DND-41 (cell line): ENCODE measurements at regions not wholly inside any gene's neighbourhood (a gene's known extent, or its start where the extent isn't known, plus 50 kb on each side); places are given as distances from the start of the nearest gene placed in this dataset.

Experiments
- ATAC-seq: fragments of 200-7000 bp; cut with Tn5 transposase; 3 replicates; pipeline ENCODE4 v1.9.1; 2021; ENCODE audit warnings: low read depth; ENCODE audit not compliant: insufficient read depth
- DNase-seq: peaks from one replicate; pipeline ENCODE4 v3.0.0-alpha.2; 2020
- H2AFZ ChIP-seq: 2 replicates; pipeline ENCODE4 v1.6.0; 2012; ENCODE audit warnings: low read depth, low read length
- H3K27ac ChIP-seq: 2 replicates; pipeline ENCODE4 v1.5.1; 2012; ENCODE audit warnings: low read length, inconsistent platforms
- H3K27me3 ChIP-seq: fragments of 200-600 bp; sonication (generic); 2 replicates; pipeline ENCODE4 v1.6.0; 2012; ENCODE audit warnings: low read length, mild to moderate bottlenecking, inconsistent platforms; ENCODE audit not compliant: insufficient read depth, poor library complexity
- H3K36me3 ChIP-seq: 2 replicates; pipeline ENCODE4 v1.5.1; 2012; ENCODE audit warnings: low read length, inconsistent platforms; ENCODE audit not compliant: insufficient read depth
- H3K4me1 ChIP-seq: 2 replicates; pipeline ENCODE4 v1.5.1; 2012; ENCODE audit warnings: mild to moderate bottlenecking, low read length; ENCODE audit not compliant: insufficient read depth
- H3K4me2 ChIP-seq: 2 replicates; pipeline ENCODE4 v1.6.0; 2012; ENCODE audit warnings: mild to moderate bottlenecking, moderate library complexity, low read length, inconsistent platforms; ENCODE audit not compliant: insufficient read depth
- H3K4me3 ChIP-seq, 2 experiments: fragments of 200-600 bp in 1 of 2; shearing (Covaris generic) in 1 of 2; 2 replicates each; pipeline ENCODE4 v1.5.1; 2012 to 2016; ENCODE audit warnings: inconsistent platforms in 2 of 2, low read length in 2 of 2, mild to moderate bottlenecking in 2 of 2, low read depth in 1 of 2, moderate library complexity in 1 of 2
- H3K79me2 ChIP-seq: 2 replicates; pipeline ENCODE4 v1.6.0; 2012; ENCODE audit warnings: low read length, inconsistent platforms; ENCODE audit not compliant: insufficient read depth
- H3K9ac ChIP-seq: 2 replicates; pipeline ENCODE4 v1.6.0; 2012; ENCODE audit warnings: low read depth, mild to moderate bottlenecking, inconsistent platforms, low read length, moderate library complexity
- H3K9me3 ChIP-seq: 2 replicates; pipeline ENCODE4 v1.5.1; 2012; ENCODE audit warnings: low read length, moderate library complexity, mild to moderate bottlenecking, inconsistent platforms; ENCODE audit not compliant: insufficient read depth, severe bottlenecking
- H4K20me1 ChIP-seq: 2 replicates; pipeline ENCODE4 v1.6.0; 2012; ENCODE audit warnings: low read length; ENCODE audit not compliant: insufficient read depth
- CTCF ChIP-seq: IDR thresholded peaks from 2 replicates; pipeline ENCODE4 v1.5.1; 2012; ENCODE audit warnings: borderline replicate concordance, low read length, moderate library complexity, mild to moderate bottlenecking; ENCODE audit not compliant: poor library complexity, severe bottlenecking; ENCODE audit errors: extremely low read depth
- EZH2 ChIP-seq: IDR thresholded peaks from 3 replicates; pipeline ENCODE4 v1.6.1; 2012; ENCODE audit warnings: borderline replicate concordance, low read depth, mild to moderate bottlenecking, moderate library complexity, low read length, inconsistent platforms; ENCODE audit not compliant: severe bottlenecking

- ATAC-seq (no peak), DNase-seq (no peak)
Measured at GRCh38 chr20:59428441-59429205, 128.2 kb downstream of the EDN3 start.

GRCh38 chr20:59429396-59429795 is 129.0 kb downstream of the EDN3 start:
- Histone ChIP-seq H3K9me3 (no peaks in the 10 kb centered on the region), H3K27me3 (peaks cover 14% of the 10 kb centered on the region), H3K4me1 (no peaks in the 10 kb centered on the region), H3K4me2 (no peak overlapping the region), H3K9ac (no peak overlapping the region), H3K79me2 (no peaks in the 10 kb centered on the region), H3K4me3 (no peak overlapping the region), H4K20me1 (no peaks in the 10 kb centered on the region), H2AFZ (no peak overlapping the region), H3K36me3 (no peaks in the 10 kb centered on the region), H3K27ac (no peak overlapping the region)
- DNase-seq (no peak), ATAC-seq (no peak)
- TF ChIP-seq CTCF (no peak), EZH2 (no peak)

More at GRCh38 chr20:59428441-59429205, 128.2 kb downstream of the EDN3 start:
- H3K4me3 ChIP-seq: no peak overlapping the region
- no peak overlapping the region for H3K9ac ChIP-seq
- H3K27me3 ChIP-seq: peaks cover 14% of the 10 kb centered on the region
- TF ChIP-seq EZH2 (no peak), CTCF (peak; percentile 43)
- no peaks in the 10 kb centered on the region for H3K79me2 ChIP-seq
- no peaks in the 10 kb centered on the region for H4K20me1 ChIP-seq
- H3K27ac ChIP-seq: no peak overlapping the region
- no peaks in the 10 kb centered on the region for H3K4me1 ChIP-seq
- H3K9me3 ChIP-seq: no peaks in the 10 kb centered on the region
- no peak overlapping the region for H2AFZ ChIP-seq
- H3K4me2 ChIP-seq: no peak overlapping the region
- H3K36me3 ChIP-seq: no peaks in the 10 kb centered on the region

GRCh38 chr20:59431014-59431413 is 130.6 kb downstream of the EDN3 start:
- ATAC-seq: no peak

More at GRCh38 chr20:59431014-59431413, 130.6 kb downstream of the EDN3 start:
- TF ChIP-seq EZH2: no peak
- TF ChIP-seq CTCF: no peak
- no peaks in the 10 kb centered on the region for H3K9me3 ChIP-seq
- H3K79me2 ChIP-seq: no peaks in the 10 kb centered on the region
- peaks cover 14% of the 10 kb centered on the region for H3K27me3 ChIP-seq
- no peak for DNase-seq
- no peak overlapping the region for H3K9ac ChIP-seq
- no peak overlapping the region for H3K4me3 ChIP-seq
- no peak overlapping the region for H3K27ac ChIP-seq
- no peak overlapping the region for H2AFZ ChIP-seq
- H4K20me1 ChIP-seq: no peaks in the 10 kb centered on the region
- no peaks in the 10 kb centered on the region for H3K4me1 ChIP-seq
- H3K4me2 ChIP-seq: no peak overlapping the region
- no peaks in the 10 kb centered on the region for H3K36me3 ChIP-seq
